ENCODE measurements at regions not wholly inside any gene's neighbourhood (a gene's known extent, or its start where the extent isn't known, plus 50 kb on each side); places are given as distances from the start of the nearest gene placed in this dataset.
A peak's percentile ranks its signal among the peaks of the same experiment; 100 is the strongest.

- H3K4me3 Mint-ChIP-seq: no peak overlapping the region
- H3K36me3 Mint-ChIP-seq (ENCODE audit: low read depth): no peaks in the 10 kb centered on the region
- TF ChIP-seq CTCF (conservative IDR thresholded peaks at IDR 0.05): no peak
- no peak overlapping the region for H3K27ac ChIP-seq (ENCODE audit: low read depth, low read length)
- no peaks in the 10 kb centered on the region for H3K27me3 Mint-ChIP-seq (ENCODE audit: insufficient read depth)
- peaks cover 7% of the 10 kb centered on the region for H3K4me1 ChIP-seq (ENCODE audit: control insufficient read depth, insufficient read depth, low read length)
- H3K27me3 ChIP-seq (ENCODE audit: control insufficient read depth, insufficient read depth, low read length, poor library complexity, severe bottlenecking): no peaks in the 10 kb centered on the region
- no peaks in the 10 kb centered on the region for H3K36me3 ChIP-seq (ENCODE audit: control insufficient read depth, insufficient read depth, low read length)
- no peaks in the 10 kb centered on the region for H3K9me3 Mint-ChIP-seq
- peaks cover 10% of the 10 kb centered on the region for H3K4me1 Mint-ChIP-seq
- no peaks in the 10 kb centered on the region for H3K9me3 ChIP-seq (ENCODE audit: control insufficient read depth, low read length)
- peak overlapping the region; percentile 37 for H3K4me3 ChIP-seq (ENCODE audit: low read length)
- no peak overlapping the region for H3K9ac ChIP-seq (ENCODE audit: extremely low read depth, low read length, poor library complexity, severe bottlenecking)
- no peak overlapping the region for H3K27ac Mint-ChIP-seq
- DNase-seq: no peak
Observed at GRCh38 chr6:79301290-79301689, 66.8 kb upstream of the HMGN3 start.

GRCh38 chr6:79296211-79296610 is 61.7 kb upstream of the HMGN3 start:
- Mint-ChIP-seq H3K27me3 (ENCODE audit: insufficient read depth) (no peaks in the 10 kb centered on the region), H3K4me3 (no peak overlapping the region), H3K9me3 (no peaks in the 10 kb centered on the region), H3K27ac (no peak overlapping the region), H3K4me1 (peaks cover 3% of the 10 kb centered on the region), H3K36me3 (ENCODE audit: low read depth) (no peaks in the 10 kb centered on the region)
- no peak overlapping the region for H3K4me3 ChIP-seq (ENCODE audit: low read length)
- H3K9me3 ChIP-seq (ENCODE audit: control insufficient read depth, low read length): no peaks in the 10 kb centered on the region
- H3K9ac ChIP-seq (ENCODE audit: extremely low read depth, low read length, poor library complexity, severe bottlenecking): no peak overlapping the region
- DNase-seq: no peak
- 100% methylated on average over 1 of the region's 1 CpG for WGBS, 2 experiments (ENCODE audit: insufficient coverage in 1 of 2, insufficient read length in 1 of 2)
- H3K36me3 ChIP-seq (ENCODE audit: control insufficient read depth, insufficient read depth, low read length): no peaks in the 10 kb centered on the region
- H3K27me3 ChIP-seq (ENCODE audit: control insufficient read depth, insufficient read depth, low read length, poor library complexity, severe bottlenecking): no peaks in the 10 kb centered on the region
- H3K27ac ChIP-seq (ENCODE audit: low read depth, low read length): no peak overlapping the region
- peaks cover 4% of the 10 kb centered on the region for H3K4me1 ChIP-seq (ENCODE audit: control insufficient read depth, insufficient read depth, low read length)
- TF ChIP-seq CTCF (conservative IDR thresholded peaks at IDR 0.05): no peak

All from endodermal cell (in vitro differentiated cells).